HG02588 (cell line): ENCODE measurements at regions not wholly inside any gene's neighbourhood (a gene's known extent, or its start where the extent isn't known, plus 50 kb on each side); places are given as distances from the start of the nearest gene placed in this dataset.
A peak's percentile ranks its signal among the peaks of the same experiment; 100 is the strongest.

Experiments used
- ATAC-seq: cut with Tn5 transposase; IDR thresholded peaks from one replicate; pipeline ENCODE4 v1.9.1; 2021; ENCODE audit warnings: mild to moderate bottlenecking, moderate library complexity; ENCODE audit not compliant: unreplicated experiment

GRCh38 chr5:74209571-74209970 is 431.0 kb downstream of the ENC1 start:
- ATAC-seq: no peak

- no peak for ATAC-seq
Measured at GRCh38 chr5:74206579-74207550, 433.7 kb downstream of the ENC1 start.

- ATAC-seq: no peak
Measured at GRCh38 chr5:74205767-74206578, 434.6 kb downstream of the ENC1 start.

GRCh38 chr5:74201334-74202081 is 439.0 kb downstream of the ENC1 start:
- peak; percentile 51 for ATAC-seq

- no peak for ATAC-seq
Measured at GRCh38 chr5:74200560-74200959, 440.0 kb downstream of the ENC1 start.

- no peak for ATAC-seq
Measured at GRCh38 chr5:74199436-74200210, 440.9 kb downstream of the ENC1 start.

GRCh38 chr5:74199005-74199404 is 441.5 kb downstream of the ENC1 start:
- ATAC-seq: peak; percentile 35

GRCh38 chr5:74198156-74198555 is 442.4 kb downstream of the ENC1 start:
- no peak for ATAC-seq

GRCh38 chr5:74196233-74196632 is 444.3 kb downstream of the ENC1 start:
- peak; percentile 75 for ATAC-seq

- no peak for ATAC-seq
Measured at GRCh38 chr5:74194196-74194595, 446.3 kb downstream of the ENC1 start.

- no peak for ATAC-seq
Measured at GRCh38 chr5:74192606-74193299, 447.8 kb downstream of the ENC1 start.

GRCh38 chr5:74188351-74189105 is 452.0 kb downstream of the ENC1 start:
- no peak for ATAC-seq

- ATAC-seq: no peak
Measured at GRCh38 chr5:74187757-74188156, 452.8 kb downstream of the ENC1 start.

GRCh38 chr5:74186356-74187315 is 453.9 kb downstream of the ENC1 start:
- no peak for ATAC-seq

GRCh38 chr5:74185599-74185998 is 454.9 kb downstream of the ENC1 start:
- ATAC-seq: no peak

GRCh38 chr5:74184649-74185048 is 455.9 kb downstream of the ENC1 start:
- ATAC-seq: no peak

GRCh38 chr5:74183041-74183440 is 457.5 kb downstream of the ENC1 start:
- ATAC-seq: no peak

GRCh38 chr5:74182603-74183002 is 457.9 kb downstream of the ENC1 start:
- no peak for ATAC-seq
